Activated B cell treated with CpG ODN at 0.5 μM for 24 hours (primary cell): ENCODE measurements at regions not wholly inside any gene's neighbourhood (a gene's known extent, or its start where the extent isn't known, plus 50 kb on each side); places are given as distances from the start of the nearest gene placed in this dataset.

Experiments used
- ATAC-seq: fragments of 200-7000 bp; cut with Tn5 transposase; one replicate; pipeline ENCODE4 v1.10.0; 2021; ENCODE audit warnings: low read depth, mild to moderate bottlenecking, moderate library complexity
- CTCF ChIA-PET: fragments of 350-600 bp; sonication (Branson Sonifier 250); formaldehyde crosslinking; loops from one replicate; lab custom pipeline; 2021; ENCODE audit warnings: antibody characterized with exemption; lab: Charles Lee
- POLR2A ChIA-PET: fragments of 350-600 bp; sonication (Branson Sonifier 250); formaldehyde crosslinking; loops from one replicate; lab custom pipeline; 2021; ENCODE audit warnings: antibody characterized with exemption; lab: Charles Lee
- DNase-seq: peaks from one replicate; pipeline ENCODE4 v3.0.0; 2022
- H3K27ac Mint-ChIP-seq: one replicate; pipeline ENCODE4 v1.8.0; 2020; ENCODE audit warnings: mixed read lengths
- H3K27me3 Mint-ChIP-seq: one replicate; pipeline ENCODE4 v1.8.0; 2021; ENCODE audit warnings: mixed read lengths
- H3K36me3 Mint-ChIP-seq: one replicate; pipeline ENCODE4 v1.8.0; 2021; ENCODE audit warnings: low read depth, mixed read lengths
- H3K4me1 Mint-ChIP-seq: one replicate; pipeline ENCODE4 v1.8.0; 2021; ENCODE audit warnings: mixed read lengths
- H3K4me3 Mint-ChIP-seq: one replicate; pipeline ENCODE4 v1.8.0; 2020; ENCODE audit warnings: mild to moderate bottlenecking, mixed read lengths
- H3K9me3 Mint-ChIP-seq: one replicate; pipeline ENCODE4 v1.8.0; 2020; ENCODE audit warnings: mixed read lengths
- CTCF ChIP-seq: fragments of 200-600 bp; IDR thresholded peaks from one replicate; pipeline ENCODE4 v1.8.0; 2022; ENCODE audit warnings: antibody characterized with exemption, mild to moderate bottlenecking
- intact Hi-C: fragments of 100-400 bp; cut with micrococcal nuclease; formaldehyde crosslinking; loops from one replicate; pipeline ENCODE4 v1.15.1; 2024

- H3K27ac Mint-ChIP-seq, result no peak overlapping the region
- no peak for TF ChIP-seq CTCF
- ChIA-PET POLR2A (no interaction called here), CTCF (no interaction called here)
- H3K4me3 Mint-ChIP-seq, result no peak overlapping the region
- ATAC-seq (no peak), DNase-seq (no peak)
- H3K9me3 Mint-ChIP-seq, result peaks cover 2% of the 10 kb centered on the region
- intact Hi-C loops, result no loop called here
- H3K4me1 Mint-ChIP-seq, result no peaks in the 10 kb centered on the region
- H3K36me3 Mint-ChIP-seq, result no peaks in the 10 kb centered on the region
- H3K27me3 Mint-ChIP-seq, result no peaks in the 10 kb centered on the region
Observed at GRCh38 chr13:105530468-105530867, 1005.0 kb downstream of the EFNB2 start.

- DNase-seq (no peak), ATAC-seq (no peak)
- no peak for TF ChIP-seq CTCF
- intact Hi-C loops, result no loop called here
- Mint-ChIP-seq H3K9me3 (peaks cover 7% of the 10 kb centered on the region), H3K36me3 (no peaks in the 10 kb centered on the region), H3K4me3 (no peak overlapping the region), H3K27me3 (no peaks in the 10 kb centered on the region), H3K27ac (no peak overlapping the region), H3K4me1 (no peaks in the 10 kb centered on the region)
- ChIA-PET CTCF (no interaction called here), POLR2A (no interaction called here)
Observed at GRCh38 chr13:105527127-105527526, 1008.3 kb downstream of the EFNB2 start.

- Mint-ChIP-seq H3K4me3 (no peak overlapping the region), H3K9me3 (peaks cover 8% of the 10 kb centered on the region), H3K27ac (no peak overlapping the region), H3K27me3 (no peaks in the 10 kb centered on the region), H3K36me3 (no peaks in the 10 kb centered on the region), H3K4me1 (no peaks in the 10 kb centered on the region)
- CTCF ChIA-PET, result no interaction called here
- DNase-seq (no peak), ATAC-seq (no peak)
- POLR2A ChIA-PET, result no interaction called here
- intact Hi-C loops, result no loop called here
- no peak for TF ChIP-seq CTCF
Observed at GRCh38 chr13:105519771-105520170, 1015.7 kb downstream of the EFNB2 start.

- no peak for ATAC-seq
- H3K36me3 Mint-ChIP-seq, result no peaks in the 10 kb centered on the region
- no peak overlapping the region for H3K4me3 Mint-ChIP-seq
- H3K9me3 Mint-ChIP-seq, result peaks cover 8% of the 10 kb centered on the region
- no peaks in the 10 kb centered on the region for H3K27me3 Mint-ChIP-seq
- no peak for TF ChIP-seq CTCF
- ChIA-PET CTCF (no interaction called here), POLR2A (no interaction called here)
- intact Hi-C loops, result no loop called here
- no peaks in the 10 kb centered on the region for H3K4me1 Mint-ChIP-seq
- no peak overlapping the region for H3K27ac Mint-ChIP-seq
- no peak for DNase-seq
Observed at GRCh38 chr13:105518086-105518485, 1017.4 kb downstream of the EFNB2 start.

- no peaks in the 10 kb centered on the region for H3K36me3 Mint-ChIP-seq
- no peak overlapping the region for H3K27ac Mint-ChIP-seq
- POLR2A ChIA-PET, result no interaction called here
- CTCF ChIA-PET, result no interaction called here
- ATAC-seq (no peak), DNase-seq (no peak)
- no peak overlapping the region for H3K4me3 Mint-ChIP-seq
- no peaks in the 10 kb centered on the region for H3K9me3 Mint-ChIP-seq
- TF ChIP-seq CTCF, result no peak
- no peaks in the 10 kb centered on the region for H3K27me3 Mint-ChIP-seq
- H3K4me1 Mint-ChIP-seq, result no peaks in the 10 kb centered on the region
- intact Hi-C loops, result no loop called here
Observed at GRCh38 chr13:105514401-105514800, 1021.1 kb downstream of the EFNB2 start.
